HG03175 (cell line): ENCODE measurements at regions not wholly inside any gene's neighbourhood (a gene's known extent, or its start where the extent isn't known, plus 50 kb on each side); places are given as distances from the start of the nearest gene placed in this dataset.

Experiments
- ATAC-seq: cut with Tn5 transposase; IDR thresholded peaks from one replicate; pipeline ENCODE4 v1.9.1; 2021; ENCODE audit warnings: mild to moderate bottlenecking, moderate library complexity; ENCODE audit not compliant: unreplicated experiment

GRCh38 chr16:82499302-82499701 is 127.5 kb upstream of the CDH13 start:
- no peak for ATAC-seq

- ATAC-seq: no peak
Measured at GRCh38 chr16:82497139-82497538, 129.6 kb upstream of the CDH13 start.

GRCh38 chr16:82488460-82488859 is 138.3 kb upstream of the CDH13 start:
- ATAC-seq: no peak

GRCh38 chr16:82481455-82481854 is 145.3 kb upstream of the CDH13 start:
- ATAC-seq: no peak

GRCh38 chr16:82476786-82477185 is 150.0 kb upstream of the CDH13 start:
- no peak for ATAC-seq

- ATAC-seq: no peak
Measured at GRCh38 chr16:82470620-82471152, 156.1 kb upstream of the CDH13 start.

GRCh38 chr16:82470016-82470415 is 156.8 kb upstream of the CDH13 start:
- ATAC-seq: no peak

- ATAC-seq: no peak
Measured at GRCh38 chr16:82464187-82464586, 162.6 kb upstream of the CDH13 start.

- no peak for ATAC-seq
Measured at GRCh38 chr16:82460766-82461165, 166.0 kb upstream of the CDH13 start.

- no peak for ATAC-seq
Measured at GRCh38 chr16:82459580-82460256, 167.1 kb upstream of the CDH13 start.

- ATAC-seq: peak; percentile 86
Measured at GRCh38 chr16:82456683-82457082, 170.1 kb upstream of the CDH13 start.

- no peak for ATAC-seq
Measured at GRCh38 chr16:82454566-82454965, 172.2 kb upstream of the CDH13 start.

- ATAC-seq: no peak
Measured at GRCh38 chr16:82454152-82454551, 172.6 kb upstream of the CDH13 start.

GRCh38 chr16:82452004-82452756 is 174.6 kb upstream of the CDH13 start:
- no peak for ATAC-seq

GRCh38 chr16:82451449-82451848 is 175.3 kb upstream of the CDH13 start:
- no peak for ATAC-seq

- no peak for ATAC-seq
Measured at GRCh38 chr16:82440336-82440735, 186.4 kb upstream of the CDH13 start.

- ATAC-seq: no peak
Measured at GRCh38 chr16:82439678-82440293, 187.0 kb upstream of the CDH13 start.

- no peak for ATAC-seq
Measured at GRCh38 chr16:82433042-82433441, 193.7 kb upstream of the CDH13 start.

- ATAC-seq: no peak
Measured at GRCh38 chr16:82432261-82432660, 194.5 kb upstream of the CDH13 start.

GRCh38 chr16:82425661-82426060 is 201.1 kb upstream of the CDH13 start:
- ATAC-seq: no peak

GRCh38 chr16:82421851-82422250 is 204.9 kb upstream of the CDH13 start:
- no peak for ATAC-seq

- no peak for ATAC-seq
Measured at GRCh38 chr16:82419332-82419731, 207.4 kb upstream of the CDH13 start.
